Liver (tissue), 8 donors: ENCODE measurements at regions not wholly inside any gene's neighbourhood (a gene's known extent, or its start where the extent isn't known, plus 50 kb on each side); places are given as distances from the start of the nearest gene placed in this dataset.

Experiments used
- DNase-seq: peaks from one replicate; pipeline ENCODE4 v3.0.0-alpha.2; 2017; ENCODE audit warnings: low spot score
- H3K27ac ChIP-seq, 2 donors: one replicate each; pipeline ENCODE4 v1.7.0; 2013; ENCODE audit warnings: inconsistent platforms in 2 of 2, low read length in 2 of 2, control low read depth in 1 of 2, low read depth in 1 of 2, mild to moderate bottlenecking in 1 of 2
- H3K27me3 ChIP-seq, 4 donors: one replicate each; pipeline versions ENCODE4 v1.6.1 to v1.7.0; 2013; ENCODE audit warnings: low read length in 3 of 4, inconsistent platforms in 1 of 4, mild to moderate bottlenecking in 1 of 4, moderate library complexity in 1 of 4; ENCODE audit not compliant: control insufficient read depth in 4 of 4, insufficient read depth in 4 of 4
- H3K36me3 ChIP-seq, 4 donors: one replicate each; pipeline versions ENCODE4 v1.6.1 to v1.7.0; 2013; ENCODE audit warnings: low read length in 3 of 4, mild to moderate bottlenecking in 3 of 4, low read depth in 1 of 4, moderate library complexity in 1 of 4; ENCODE audit not compliant: control insufficient read depth in 4 of 4, insufficient read depth in 3 of 4
- H3K4me1 ChIP-seq, 4 donors: one replicate each; pipeline versions ENCODE4 v1.6.1 to v1.7.0; 2013; ENCODE audit warnings: low read length in 3 of 4, mild to moderate bottlenecking in 3 of 4, moderate library complexity in 1 of 4; ENCODE audit not compliant: control insufficient read depth in 4 of 4, insufficient read depth in 4 of 4
- H3K4me3 ChIP-seq, 3 donors: one replicate each; pipeline versions ENCODE4 v1.6.1 to v1.7.0; 2013; ENCODE audit warnings: low read length in 3 of 3, control low read depth in 1 of 3, low read depth in 1 of 3, mild to moderate bottlenecking in 1 of 3
- H3K9ac ChIP-seq, 2 donors: one replicate each; pipeline ENCODE4 v1.7.0; 2013; ENCODE audit warnings: low read length in 2 of 2, mild to moderate bottlenecking in 2 of 2, moderate library complexity in 2 of 2, control low read depth in 1 of 2, low read depth in 1 of 2
- H3K9me3 ChIP-seq, 4 donors: one replicate each; pipeline versions ENCODE4 v1.6.1 to v1.7.0; 2013; ENCODE audit warnings: low read length in 3 of 4; ENCODE audit not compliant: control insufficient read depth in 4 of 4
- EGR1 ChIP-seq, 2 donors: IDR thresholded peaks; 2 replicates each; pipeline ENCODE4 v1.6.1; 2016 to 2018; ENCODE audit warnings: antibody characterized with exemption in 2 of 2, low read depth in 2 of 2
- FOXA1 ChIP-seq: IDR thresholded peaks from 2 replicates; pipeline ENCODE4 v1.6.1; 2016; ENCODE audit warnings: antibody characterized with exemption
- FOXA2 ChIP-seq: IDR thresholded peaks from 2 replicates; pipeline ENCODE4 v1.6.1; 2016; ENCODE audit warnings: antibody characterized with exemption
- GABPA ChIP-seq, 2 donors: IDR thresholded peaks in 1 of 2; conservative IDR thresholded peaks in 1 of 2; 2 replicates each; pipeline ENCODE4 v1.6.1; 2016; ENCODE audit warnings: antibody characterized with exemption in 2 of 2, mild to moderate bottlenecking in 1 of 2, moderate library complexity in 1 of 2
- HNF4A ChIP-seq, 2 donors: conservative IDR thresholded peaks; 2 replicates each; pipeline ENCODE4 v1.6.1; 2016; ENCODE audit warnings: antibody characterized with exemption in 2 of 2, mild to moderate bottlenecking in 2 of 2
- HNF4G ChIP-seq: IDR thresholded peaks from 2 replicates; pipeline ENCODE4 v1.6.1; 2016; ENCODE audit warnings: antibody characterized with exemption
- JUND ChIP-seq, 2 donors: IDR thresholded peaks; 2 replicates each; pipeline ENCODE4 v1.6.1; 2016; ENCODE audit warnings: antibody characterized with exemption in 2 of 2
- NR2F2 ChIP-seq: IDR thresholded peaks from 2 replicates; pipeline ENCODE4 v1.6.1; 2016; ENCODE audit warnings: antibody characterized with exemption
- RAD21 ChIP-seq, 2 donors: IDR thresholded peaks; 2 replicates each; pipeline ENCODE4 v1.6.1; 2016; ENCODE audit warnings: antibody characterized with exemption in 2 of 2, mild to moderate bottlenecking in 2 of 2
- RXRA ChIP-seq, 2 donors: IDR thresholded peaks; 2 replicates each; pipeline ENCODE4 v1.6.1; 2017 to 2018; ENCODE audit warnings: antibody characterized with exemption in 2 of 2, mild to moderate bottlenecking in 1 of 2
- SP1 ChIP-seq: IDR thresholded peaks from 2 replicates; pipeline ENCODE4 v1.6.1; 2018; ENCODE audit warnings: antibody characterized with exemption, mild to moderate bottlenecking
- TAF1 ChIP-seq: conservative IDR thresholded peaks from 2 replicates; pipeline ENCODE4 v1.6.1; 2016; ENCODE audit warnings: antibody characterized with exemption, mild to moderate bottlenecking
- YY1 ChIP-seq: IDR thresholded peaks from 2 replicates; pipeline ENCODE4 v1.6.1; 2016; ENCODE audit warnings: antibody characterized with exemption, mild to moderate bottlenecking
- WGBS: extraction: QIAGEN DNeasy Blood & Tissue Kit; methylation state at CpG from one replicate; pipeline ENCODE4 v1.1.7; 2013; 5-methylcytosine and 5-hydroxymethylcytosine counted together
- TF ChIP-seq, protein P1 (sequence below): IDR thresholded peaks from 2 replicates; pipeline ENCODE4 v1.6.1; 2016; ENCODE audit warnings: antibody characterized with exemption
- TF ChIP-seq, protein P2 (sequence below): IDR thresholded peaks from 2 replicates; pipeline ENCODE4 v1.6.1; 2016; ENCODE audit warnings: antibody characterized with exemption
- TF ChIP-seq, protein P3 (sequence below): fragments of 150-350 bp; IDR thresholded peaks from 2 replicates; pipeline ENCODE4 v1.5.1; 2017; ENCODE audit warnings: improper control_type of control experiment, low read depth, low read length; ENCODE audit not compliant: missing input control
- TF ChIP-seq, protein P4 (sequence below): IDR thresholded peaks from 2 replicates; pipeline ENCODE4 v1.6.1; 2016; ENCODE audit warnings: antibody characterized with exemption
- TF ChIP-seq, protein P5 (sequence below): IDR thresholded peaks from 2 replicates; pipeline ENCODE4 v1.6.1; 2016; ENCODE audit warnings: antibody characterized with exemption, mild to moderate bottlenecking
- donor health status: healthy.
- donor health status: healthy.
- donor health status: healthy.
- donor health status: healthy.
- donor health status: healthy.

DNA sequence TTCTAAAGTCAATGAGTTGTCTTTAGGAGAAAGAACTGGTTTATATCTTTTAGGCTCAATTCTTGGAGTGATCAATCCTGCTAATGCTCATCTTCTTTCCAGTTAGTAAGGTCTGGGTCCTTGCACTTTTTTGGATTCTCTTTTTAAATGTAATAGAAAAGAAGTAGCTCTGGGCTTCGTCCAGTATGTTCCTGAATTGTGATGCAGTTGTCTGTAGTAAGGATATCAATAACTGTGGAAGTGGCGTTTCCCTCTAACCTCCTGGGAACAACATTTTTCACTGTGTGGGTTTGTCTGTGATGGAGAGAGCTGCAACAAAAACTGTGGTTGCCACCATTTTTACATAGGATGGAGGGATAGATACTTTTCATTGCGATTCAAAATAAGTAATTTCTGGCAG is 367.2 kb downstream of the USP25 start:
- Histone ChIP-seq H3K9ac (no peak overlapping the region), H3K36me3 (no peaks in the 10 kb centered on the region), H3K4me1 (no peaks in the 10 kb centered on the region), H3K9me3 (no peaks in the 10 kb centered on the region), H3K4me3 (no peak overlapping the region), H3K27me3 (no peaks in the 10 kb centered on the region), H3K27ac (no peak overlapping the region)
- WGBS: 89% methylated on average over 3 of the region's 3 CpGs
- DNase-seq: no peak
- TF ChIP-seq NR2F2: no peak
- no peak for TF ChIP-seq SP1
- TF ChIP-seq TAF1: no peak
- TF ChIP-seq GABPA (IDR thresholded peaks at IDR 0.05 in 1 of 2, conservative IDR thresholded peaks at IDR 0.05 in 1 of 2): no peak
- TF ChIP-seq, protein P1, sequence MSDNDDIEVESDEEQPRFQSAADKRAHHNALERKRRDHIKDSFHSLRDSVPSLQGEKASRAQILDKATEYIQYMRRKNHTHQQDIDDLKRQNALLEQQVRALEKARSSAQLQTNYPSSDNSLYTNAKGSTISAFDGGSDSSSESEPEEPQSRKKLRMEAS: no peak
- TF ChIP-seq FOXA2: no peak
- TF ChIP-seq, protein P2, sequence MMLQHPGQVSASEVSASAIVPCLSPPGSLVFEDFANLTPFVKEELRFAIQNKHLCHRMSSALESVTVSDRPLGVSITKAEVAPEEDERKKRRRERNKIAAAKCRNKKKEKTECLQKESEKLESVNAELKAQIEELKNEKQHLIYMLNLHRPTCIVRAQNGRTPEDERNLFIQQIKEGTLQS: no peak
- TF ChIP-seq, protein P3, sequence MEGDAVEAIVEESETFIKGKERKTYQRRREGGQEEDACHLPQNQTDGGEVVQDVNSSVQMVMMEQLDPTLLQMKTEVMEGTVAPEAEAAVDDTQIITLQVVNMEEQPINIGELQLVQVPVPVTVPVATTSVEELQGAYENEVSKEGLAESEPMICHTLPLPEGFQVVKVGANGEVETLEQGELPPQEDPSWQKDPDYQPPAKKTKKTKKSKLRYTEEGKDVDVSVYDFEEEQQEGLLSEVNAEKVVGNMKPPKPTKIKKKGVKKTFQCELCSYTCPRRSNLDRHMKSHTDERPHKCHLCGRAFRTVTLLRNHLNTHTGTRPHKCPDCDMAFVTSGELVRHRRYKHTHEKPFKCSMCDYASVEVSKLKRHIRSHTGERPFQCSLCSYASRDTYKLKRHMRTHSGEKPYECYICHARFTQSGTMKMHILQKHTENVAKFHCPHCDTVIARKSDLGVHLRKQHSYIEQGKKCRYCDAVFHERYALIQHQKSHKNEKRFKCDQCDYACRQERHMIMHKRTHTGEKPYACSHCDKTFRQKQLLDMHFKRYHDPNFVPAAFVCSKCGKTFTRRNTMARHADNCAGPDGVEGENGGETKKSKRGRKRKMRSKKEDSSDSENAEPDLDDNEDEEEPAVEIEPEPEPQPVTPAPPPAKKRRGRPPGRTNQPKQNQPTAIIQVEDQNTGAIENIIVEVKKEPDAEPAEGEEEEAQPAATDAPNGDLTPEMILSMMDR: no peak
- no peak for TF ChIP-seq HNF4G
- TF ChIP-seq, protein P4, sequence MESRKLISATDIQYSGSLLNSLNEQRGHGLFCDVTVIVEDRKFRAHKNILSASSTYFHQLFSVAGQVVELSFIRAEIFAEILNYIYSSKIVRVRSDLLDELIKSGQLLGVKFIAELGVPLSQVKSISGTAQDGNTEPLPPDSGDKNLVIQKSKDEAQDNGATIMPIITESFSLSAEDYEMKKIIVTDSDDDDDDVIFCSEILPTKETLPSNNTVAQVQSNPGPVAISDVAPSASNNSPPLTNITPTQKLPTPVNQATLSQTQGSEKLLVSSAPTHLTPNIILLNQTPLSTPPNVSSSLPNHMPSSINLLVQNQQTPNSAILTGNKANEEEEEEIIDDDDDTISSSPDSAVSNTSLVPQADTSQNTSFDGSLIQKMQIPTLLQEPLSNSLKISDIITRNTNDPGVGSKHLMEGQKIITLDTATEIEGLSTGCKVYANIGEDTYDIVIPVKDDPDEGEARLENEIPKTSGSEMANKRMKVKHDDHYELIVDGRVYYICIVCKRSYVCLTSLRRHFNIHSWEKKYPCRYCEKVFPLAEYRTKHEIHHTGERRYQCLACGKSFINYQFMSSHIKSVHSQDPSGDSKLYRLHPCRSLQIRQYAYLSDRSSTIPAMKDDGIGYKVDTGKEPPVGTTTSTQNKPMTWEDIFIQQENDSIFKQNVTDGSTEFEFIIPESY: no peak
- TF ChIP-seq JUND (IDR thresholded peaks at IDR 0.05): no peak
- TF ChIP-seq EGR1 (IDR thresholded peaks at IDR 0.05; ENCODE audit: low read depth in 2 of 2): no peak
- TF ChIP-seq YY1: no peak
- no peak for TF ChIP-seq RXRA (IDR thresholded peaks at IDR 0.05)
- TF ChIP-seq RAD21 (IDR thresholded peaks at IDR 0.05): no peak
- no peak for TF ChIP-seq HNF4A (conservative IDR thresholded peaks at IDR 0.05)
- TF ChIP-seq FOXA1: no peak
- TF ChIP-seq, protein P5, sequence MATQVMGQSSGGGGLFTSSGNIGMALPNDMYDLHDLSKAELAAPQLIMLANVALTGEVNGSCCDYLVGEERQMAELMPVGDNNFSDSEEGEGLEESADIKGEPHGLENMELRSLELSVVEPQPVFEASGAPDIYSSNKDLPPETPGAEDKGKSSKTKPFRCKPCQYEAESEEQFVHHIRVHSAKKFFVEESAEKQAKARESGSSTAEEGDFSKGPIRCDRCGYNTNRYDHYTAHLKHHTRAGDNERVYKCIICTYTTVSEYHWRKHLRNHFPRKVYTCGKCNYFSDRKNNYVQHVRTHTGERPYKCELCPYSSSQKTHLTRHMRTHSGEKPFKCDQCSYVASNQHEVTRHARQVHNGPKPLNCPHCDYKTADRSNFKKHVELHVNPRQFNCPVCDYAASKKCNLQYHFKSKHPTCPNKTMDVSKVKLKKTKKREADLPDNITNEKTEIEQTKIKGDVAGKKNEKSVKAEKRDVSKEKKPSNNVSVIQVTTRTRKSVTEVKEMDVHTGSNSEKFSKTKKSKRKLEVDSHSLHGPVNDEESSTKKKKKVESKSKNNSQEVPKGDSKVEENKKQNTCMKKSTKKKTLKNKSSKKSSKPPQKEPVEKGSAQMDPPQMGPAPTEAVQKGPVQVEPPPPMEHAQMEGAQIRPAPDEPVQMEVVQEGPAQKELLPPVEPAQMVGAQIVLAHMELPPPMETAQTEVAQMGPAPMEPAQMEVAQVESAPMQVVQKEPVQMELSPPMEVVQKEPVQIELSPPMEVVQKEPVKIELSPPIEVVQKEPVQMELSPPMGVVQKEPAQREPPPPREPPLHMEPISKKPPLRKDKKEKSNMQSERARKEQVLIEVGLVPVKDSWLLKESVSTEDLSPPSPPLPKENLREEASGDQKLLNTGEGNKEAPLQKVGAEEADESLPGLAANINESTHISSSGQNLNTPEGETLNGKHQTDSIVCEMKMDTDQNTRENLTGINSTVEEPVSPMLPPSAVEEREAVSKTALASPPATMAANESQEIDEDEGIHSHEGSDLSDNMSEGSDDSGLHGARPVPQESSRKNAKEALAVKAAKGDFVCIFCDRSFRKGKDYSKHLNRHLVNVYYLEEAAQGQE: no peak
